SU-DHL-6 (cell line): ENCODE measurements at regions not wholly inside any gene's neighbourhood (a gene's known extent, or its start where the extent isn't known, plus 50 kb on each side); places are given as distances from the start of the nearest gene placed in this dataset.

Experiments
- EZH2phosphoT487 ChIP-seq: fragments of 200-600 bp; sonication (generic), shearing (Covaris generic); conservative IDR thresholded peaks from 2 replicates; pipeline ENCODE4 v1.6.1; 2018; ENCODE audit warnings: mild to moderate bottlenecking, antibody characterized with exemption, low read length, moderate library complexity, mixed read lengths
- TF ChIP-seq, protein P1 (sequence below): fragments of 200-600 bp; sonication (generic); IDR thresholded peaks from one replicate; pipeline ENCODE4 v1.5.1; 2017; ENCODE audit warnings: antibody characterized with exemption, mild to moderate bottlenecking, low read length, moderate library complexity; ENCODE audit not compliant: insufficient read depth, poor library complexity, severe bottlenecking

DNA sequence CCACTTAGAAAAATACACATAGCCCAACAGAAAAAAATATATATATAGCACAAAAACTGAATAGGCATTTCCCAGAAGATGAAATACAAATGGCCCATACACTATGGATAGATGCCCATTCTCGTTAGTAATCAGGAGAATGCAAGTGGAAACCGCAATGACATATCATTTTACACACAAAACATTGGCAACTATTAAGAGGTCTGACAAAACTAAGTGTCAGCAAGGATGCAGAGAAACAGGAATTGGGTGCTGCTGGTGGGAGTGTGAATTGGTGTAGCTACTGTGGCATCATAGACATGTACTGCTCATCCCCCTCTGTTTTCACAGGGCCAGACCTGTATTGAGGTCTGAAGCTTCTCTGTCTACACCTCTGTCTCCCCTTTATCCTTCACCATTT is 320.0 kb downstream of the IDS start:
- TF ChIP-seq, protein P1, sequence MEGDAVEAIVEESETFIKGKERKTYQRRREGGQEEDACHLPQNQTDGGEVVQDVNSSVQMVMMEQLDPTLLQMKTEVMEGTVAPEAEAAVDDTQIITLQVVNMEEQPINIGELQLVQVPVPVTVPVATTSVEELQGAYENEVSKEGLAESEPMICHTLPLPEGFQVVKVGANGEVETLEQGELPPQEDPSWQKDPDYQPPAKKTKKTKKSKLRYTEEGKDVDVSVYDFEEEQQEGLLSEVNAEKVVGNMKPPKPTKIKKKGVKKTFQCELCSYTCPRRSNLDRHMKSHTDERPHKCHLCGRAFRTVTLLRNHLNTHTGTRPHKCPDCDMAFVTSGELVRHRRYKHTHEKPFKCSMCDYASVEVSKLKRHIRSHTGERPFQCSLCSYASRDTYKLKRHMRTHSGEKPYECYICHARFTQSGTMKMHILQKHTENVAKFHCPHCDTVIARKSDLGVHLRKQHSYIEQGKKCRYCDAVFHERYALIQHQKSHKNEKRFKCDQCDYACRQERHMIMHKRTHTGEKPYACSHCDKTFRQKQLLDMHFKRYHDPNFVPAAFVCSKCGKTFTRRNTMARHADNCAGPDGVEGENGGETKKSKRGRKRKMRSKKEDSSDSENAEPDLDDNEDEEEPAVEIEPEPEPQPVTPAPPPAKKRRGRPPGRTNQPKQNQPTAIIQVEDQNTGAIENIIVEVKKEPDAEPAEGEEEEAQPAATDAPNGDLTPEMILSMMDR = no peak
- TF ChIP-seq EZH2phosphoT487 = no peak
